Inflammatory macrophage treated with lipopolysaccharide for 4 hours (primary cell): ENCODE measurements at regions not wholly inside any gene's neighbourhood (a gene's known extent, or its start where the extent isn't known, plus 50 kb on each side); places are given as distances from the start of the nearest gene placed in this dataset.
"Not testable (repeated sequence)": the region's sequence is repeated elsewhere in the genome, so short reads cannot be mapped to it uniquely, and the experiment has no call there.

Experiments used
- DNase-seq: peaks from one replicate; pipeline ENCODE4 v3.0.0-alpha.2; 2020

DNA sequence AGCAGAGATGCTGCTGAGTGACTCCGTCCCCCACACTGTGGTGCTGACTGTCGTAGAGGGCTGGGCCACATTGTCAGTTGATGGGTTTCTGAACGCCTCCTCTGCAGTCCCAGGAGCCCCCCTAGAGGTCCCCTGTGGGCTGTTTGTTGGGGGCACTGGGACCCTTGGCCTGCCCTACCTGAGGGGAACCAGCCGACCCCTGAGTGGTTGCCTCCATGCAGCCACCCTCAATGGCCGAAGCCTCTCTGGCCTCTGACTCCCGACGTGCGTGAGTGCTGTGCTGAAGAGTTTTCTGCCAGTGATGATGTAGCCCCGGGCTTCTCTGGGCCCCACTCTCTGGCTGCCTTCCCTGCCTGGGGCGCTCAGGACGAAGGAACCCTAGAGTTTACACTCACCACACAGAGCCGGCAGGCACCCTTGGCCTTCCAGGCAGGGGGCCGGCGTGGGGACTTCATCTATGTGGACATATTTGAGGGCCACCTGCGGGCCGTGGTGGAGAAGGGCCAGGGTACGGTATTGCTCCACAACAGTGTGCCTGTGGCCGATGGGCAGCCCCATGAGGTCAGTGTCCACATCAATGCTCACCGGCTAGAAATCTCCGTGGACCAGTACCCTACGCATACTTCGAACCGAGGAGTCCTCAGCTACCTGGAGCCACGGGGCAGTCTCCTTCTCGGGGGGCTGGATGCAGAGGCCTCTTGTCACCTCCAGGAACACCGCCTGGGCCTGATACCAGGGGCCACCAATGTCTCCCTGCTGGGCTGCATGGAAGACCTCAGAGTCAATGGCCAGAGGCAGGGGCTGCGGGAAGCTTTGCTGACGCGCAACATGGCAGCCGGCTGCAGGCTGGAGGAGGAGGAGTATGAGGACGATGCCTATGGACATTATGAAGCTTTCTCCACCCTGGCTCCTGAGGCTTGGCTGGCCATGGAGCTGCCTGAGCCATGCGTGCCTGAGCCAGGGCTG, 181.1 kb downstream of the TBC1D2B start:
- DNase-seq, result not testable (repeated sequence)

DNA sequence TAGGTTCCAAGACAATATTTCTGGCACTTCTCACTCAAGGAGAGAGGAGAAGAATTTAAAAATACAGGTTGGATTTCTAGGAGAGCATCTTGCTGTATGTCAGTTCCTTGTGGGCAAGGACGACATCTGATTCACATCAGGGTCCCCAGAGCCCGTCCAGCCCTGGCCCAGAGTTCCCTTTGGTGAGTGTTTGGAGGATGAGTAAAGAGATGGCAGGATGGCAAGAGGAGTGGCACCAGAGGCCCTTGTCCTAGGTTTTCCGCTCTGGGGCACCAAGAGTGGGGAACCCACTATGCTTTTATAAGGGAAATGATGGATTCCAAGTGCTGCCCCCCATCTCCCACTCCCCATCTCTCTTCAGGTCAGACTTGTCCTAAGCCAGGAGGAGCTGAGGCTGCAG, 181.8 kb downstream of the TBC1D2B start:
- no peak for DNase-seq

DNA sequence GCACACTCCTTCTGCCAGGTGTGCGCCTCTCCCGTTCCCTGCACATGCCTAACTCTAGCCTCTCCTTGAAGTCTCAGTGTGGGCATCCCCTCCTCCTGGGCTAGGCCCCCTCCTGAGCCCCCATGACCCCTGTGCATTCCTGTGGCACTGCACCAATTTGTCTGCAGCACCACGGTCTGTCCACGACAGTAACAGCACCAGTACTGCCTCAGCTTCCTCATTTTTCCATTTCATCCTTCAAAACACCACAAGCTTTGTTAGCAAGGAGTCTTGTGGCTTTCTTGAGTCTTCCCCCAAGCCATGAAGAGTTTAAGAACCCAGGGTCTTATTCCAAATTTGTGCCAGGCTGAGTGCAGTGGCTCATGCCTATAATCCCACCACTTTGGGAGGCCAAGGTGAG, 182.4 kb downstream of the TBC1D2B start:
- not testable (repeated sequence) for DNase-seq

- not testable (repeated sequence) for DNase-seq
These were observed 183.6 kb downstream of the TBC1D2B start for GRCh38 chr15:77893671-77894640.

DNA sequence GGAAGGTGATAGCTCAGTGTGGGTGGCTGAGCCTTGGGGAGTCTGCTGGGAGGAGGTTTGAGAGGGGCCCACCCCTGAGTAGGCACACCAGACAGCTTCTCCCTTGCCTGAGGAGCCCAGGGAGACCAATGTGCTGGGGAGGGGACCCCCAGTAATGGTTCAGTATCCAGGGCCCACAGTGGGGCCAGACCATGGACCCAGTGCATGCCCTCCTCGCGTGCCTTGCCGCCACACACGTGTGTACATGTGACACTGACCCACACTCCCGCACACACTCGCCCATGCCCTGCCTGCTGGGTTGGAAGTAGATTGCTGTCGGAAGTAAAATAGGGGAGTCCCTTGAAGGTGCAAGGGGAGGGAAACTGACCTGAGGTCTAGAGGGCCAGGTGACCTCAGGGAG, 184.3 kb downstream of the TBC1D2B start:
- DNase-seq, result not testable (repeated sequence)

DNA sequence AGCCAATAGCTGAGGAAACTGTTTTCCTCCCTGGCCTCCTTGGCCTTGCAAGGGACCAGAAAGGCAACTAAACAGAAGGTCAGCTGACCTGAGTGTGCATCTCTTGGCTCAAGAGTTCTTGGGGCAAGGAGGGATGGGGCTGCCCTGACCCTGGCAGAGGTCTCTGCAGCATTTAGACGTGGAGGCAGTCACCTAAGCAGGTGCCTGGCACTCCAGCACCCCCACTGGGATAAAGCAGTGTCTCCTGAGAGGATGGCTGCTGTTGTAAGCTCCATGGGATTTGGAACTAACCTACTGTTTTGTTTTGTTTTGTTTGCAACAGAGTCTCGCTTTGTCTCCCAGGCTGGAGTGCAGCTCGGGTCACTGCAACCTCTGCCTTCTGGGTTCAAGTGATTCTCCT, 185.2 kb downstream of the TBC1D2B start:
- no peak for DNase-seq

GRCh38 chr15:77891862-77892261, 185.6 kb downstream of the TBC1D2B start:
- not testable (repeated sequence) for DNase-seq

- DNase-seq, result peak; percentile 13
These were observed 186.4 kb downstream of the TBC1D2B start for GRCh38 chr15:77890911-77891801.

DNA sequence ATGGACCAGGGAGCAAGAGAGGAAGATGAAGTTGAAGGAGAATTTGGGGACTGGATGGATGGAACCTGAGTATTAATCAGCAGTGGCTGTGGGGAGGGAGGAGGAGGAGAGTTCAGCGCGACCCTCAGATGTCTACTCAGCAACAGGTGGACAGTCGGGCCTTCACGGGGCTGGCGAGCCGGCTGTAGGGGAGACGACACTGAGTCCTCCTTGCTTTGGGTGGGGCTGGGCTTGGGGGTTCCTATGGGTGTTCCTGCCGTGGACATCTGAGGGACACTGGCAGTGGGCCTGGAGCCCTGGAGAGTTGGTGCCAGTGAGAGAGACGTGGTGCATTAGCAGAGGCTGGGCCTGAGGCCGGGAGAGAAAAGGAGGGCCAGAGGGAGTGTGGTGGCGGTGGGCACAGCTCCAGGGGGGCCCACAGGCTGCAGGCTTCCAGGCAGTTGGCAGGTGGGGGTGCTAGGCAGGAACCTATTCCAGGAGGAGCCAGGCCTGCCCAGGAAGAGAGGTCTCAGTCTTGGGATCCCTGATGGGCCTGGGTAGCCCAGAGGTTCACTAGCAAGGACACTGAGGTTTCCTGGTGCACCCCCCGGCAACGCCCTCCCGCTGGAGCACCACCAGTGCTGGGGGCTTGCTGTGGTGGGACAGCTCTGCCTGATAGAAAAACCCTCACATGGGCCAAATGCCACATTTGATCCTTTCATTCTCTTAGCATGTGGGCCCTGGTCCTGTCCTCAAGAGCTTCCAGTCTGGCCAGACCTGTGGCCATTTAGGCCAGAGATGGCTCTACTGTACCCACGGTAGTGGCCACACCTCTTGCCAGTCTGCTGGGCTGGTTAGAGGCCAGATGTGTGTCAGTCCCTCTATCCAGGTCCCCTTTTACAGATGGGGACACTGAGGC, 187.4 kb downstream of the TBC1D2B start:
- not testable (repeated sequence) for DNase-seq

GRCh38 chr15:77889009-77889806, 188.3 kb downstream of the TBC1D2B start:
- DNase-seq, result no peak

DNA sequence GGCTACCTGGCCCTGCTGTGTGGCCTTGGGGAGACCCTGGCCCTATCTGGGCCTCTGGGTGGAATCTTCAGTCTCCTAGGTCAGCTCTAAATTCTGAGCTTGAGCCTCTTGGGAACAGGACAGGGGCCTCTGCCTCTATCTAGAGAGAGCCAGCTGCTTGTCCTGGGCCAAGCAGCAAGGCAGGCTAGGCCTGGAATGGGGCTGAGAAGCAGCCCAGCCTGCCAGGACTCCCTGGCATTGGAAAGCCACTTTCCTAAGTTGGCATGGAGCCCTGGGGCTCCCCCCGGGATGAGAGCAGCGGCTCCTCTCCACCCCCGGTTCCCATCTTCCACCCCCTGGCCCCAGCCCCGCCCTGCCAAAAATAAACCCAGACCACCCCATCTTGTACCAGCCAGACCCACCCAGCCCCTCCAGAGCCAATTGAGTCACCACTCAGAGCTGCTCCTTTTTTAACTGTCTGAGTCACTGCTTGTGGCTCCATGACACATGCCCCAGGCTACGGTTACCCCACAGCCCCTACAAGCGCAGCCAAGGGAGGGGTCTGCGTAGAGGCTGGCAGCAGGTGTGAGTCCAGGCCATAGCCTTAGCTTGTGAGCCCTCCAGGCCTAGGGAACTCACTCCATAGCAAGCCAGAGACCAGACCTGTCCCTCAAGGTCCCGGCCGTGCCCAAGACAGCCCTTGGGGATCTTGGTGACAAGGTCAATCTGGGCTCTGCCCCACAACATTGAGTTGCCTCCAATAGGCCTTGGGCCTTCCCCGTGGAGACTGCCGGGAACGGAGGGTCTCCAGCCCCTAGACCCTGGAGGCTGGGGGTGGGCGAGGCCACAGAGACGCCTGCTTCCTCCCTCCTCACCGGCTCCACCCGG, 189.7 kb downstream of the TBC1D2B start:
- DNase-seq, result not testable (repeated sequence)

DNA sequence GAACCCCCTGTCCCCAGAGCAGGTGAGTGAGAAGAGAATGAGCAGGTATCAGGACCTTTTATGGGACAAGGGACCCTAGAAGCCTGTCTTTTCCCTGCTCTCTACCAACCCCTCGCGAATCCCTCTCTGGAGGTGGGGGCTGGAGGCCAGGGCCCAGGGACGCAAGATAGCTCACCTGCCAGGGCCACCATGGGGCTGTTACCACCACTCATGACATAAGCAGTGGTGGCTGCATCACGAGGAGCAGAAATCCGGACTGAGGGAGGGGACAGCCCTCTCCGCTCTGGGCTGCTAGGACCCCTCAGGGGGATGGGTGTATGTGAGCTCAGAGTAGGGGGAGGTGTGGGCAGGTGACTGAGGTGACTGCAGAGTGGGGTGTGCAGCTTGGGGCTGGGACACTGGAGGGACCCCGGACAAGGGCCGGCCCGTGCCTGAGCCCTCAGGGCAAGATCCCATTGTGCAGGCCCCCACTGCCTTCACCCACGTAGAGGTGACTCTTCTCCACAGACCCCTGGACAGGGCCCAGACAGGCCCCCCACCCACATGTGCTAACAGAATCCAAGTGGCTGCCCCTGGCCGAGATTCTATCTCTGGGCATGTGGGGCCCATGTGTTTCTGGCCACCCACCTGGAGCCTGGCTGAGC, 190.6 kb downstream of the TBC1D2B start:
- DNase-seq, result no peak

DNA sequence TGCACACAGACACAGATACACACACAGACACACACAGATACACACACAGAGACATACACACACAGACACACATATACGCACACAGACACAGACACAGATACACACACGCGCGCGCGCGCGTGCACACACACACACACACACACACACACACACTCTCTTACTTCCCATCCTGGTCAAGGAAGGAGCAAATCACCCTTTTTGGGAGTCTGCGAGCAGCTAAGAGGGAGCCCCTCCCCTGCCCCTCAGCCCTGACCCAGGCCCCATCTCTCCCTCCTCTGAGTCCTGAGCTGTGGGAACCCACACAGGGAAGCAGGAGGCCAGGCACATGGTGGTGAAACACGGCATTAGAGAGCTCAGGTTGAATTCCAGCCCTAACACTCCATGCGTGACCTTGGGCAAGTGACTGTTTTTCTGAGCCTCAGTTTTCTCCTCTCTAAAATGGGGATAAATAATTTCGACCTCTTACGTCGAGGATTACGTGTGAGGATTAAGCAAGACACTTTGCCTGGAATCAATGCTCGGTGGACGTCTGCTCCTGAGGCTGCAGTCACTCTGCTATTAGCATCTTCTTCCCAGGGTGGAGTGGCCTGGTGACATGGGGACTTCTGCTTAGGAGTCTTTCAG, 191.5 kb downstream of the TBC1D2B start:
- not testable (repeated sequence) for DNase-seq

GRCh38 chr15:77883012-77883411, 194.5 kb downstream of the TBC1D2B start:
- DNase-seq, result not testable (repeated sequence)

DNA sequence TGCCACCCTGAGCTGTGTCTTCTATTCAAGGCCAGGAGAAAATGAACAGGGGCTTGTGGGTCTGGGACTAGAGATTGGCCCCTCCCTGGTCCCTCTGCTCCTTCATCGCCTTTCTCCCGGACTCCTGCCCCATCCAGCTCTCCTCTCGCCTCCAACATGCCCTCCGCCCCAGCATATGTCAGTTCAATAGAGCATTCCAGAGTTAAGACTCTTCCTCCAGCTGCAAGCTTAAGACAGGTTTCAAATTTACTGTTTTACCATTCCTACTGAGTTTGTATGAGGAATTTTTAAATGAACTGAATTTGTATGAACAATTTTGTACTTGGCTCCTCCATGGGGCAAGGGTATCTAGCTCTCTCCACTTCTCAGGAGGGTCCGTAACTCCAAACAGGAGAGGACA, 195.6 kb downstream of the TBC1D2B start:
- no peak for DNase-seq

GRCh38 chr15:77881535-77881934, 196.0 kb downstream of the TBC1D2B start:
- not testable (repeated sequence) for DNase-seq

GRCh38 chr15:77879466-77879865, 198.0 kb downstream of the TBC1D2B start:
- not testable (repeated sequence) for DNase-seq
